Panc1 (cell line): ENCODE measurements at regions not wholly inside any gene's neighbourhood (a gene's known extent, or its start where the extent isn't known, plus 50 kb on each side); places are given as distances from the start of the nearest gene placed in this dataset.

Experiments
- CTCF ChIP-seq: fragments of 450-650 bp; IDR thresholded peaks from 2 replicates; pipeline ENCODE4 v1.5.1; 2017; ENCODE audit warnings: mild to moderate bottlenecking
- REST ChIP-seq, 2 experiments: IDR thresholded peaks; 2 replicates each; pipeline ENCODE4 v1.6.1; 2011 to 2012; ENCODE audit warnings: low read depth in 2 of 2, control low read depth in 1 of 2, low read length in 1 of 2, mild to moderate bottlenecking in 1 of 2, moderate library complexity in 1 of 2; ENCODE audit not compliant: insufficient read depth in 1 of 2

GRCh38 chr4:36677874-36678273, 396.5 kb downstream of the DTHD1 start:
- TF ChIP-seq CTCF (no peak), REST (IDR thresholded peaks at IDR 0.05; ENCODE audit: insufficient read depth in 1 of 2, low read depth in 2 of 2, low read length in 1 of 2) (no peak)
